ENCODE measurements at regions not wholly inside any gene's neighbourhood (a gene's known extent, or its start where the extent isn't known, plus 50 kb on each side); places are given as distances from the start of the nearest gene placed in this dataset.

DNA sequence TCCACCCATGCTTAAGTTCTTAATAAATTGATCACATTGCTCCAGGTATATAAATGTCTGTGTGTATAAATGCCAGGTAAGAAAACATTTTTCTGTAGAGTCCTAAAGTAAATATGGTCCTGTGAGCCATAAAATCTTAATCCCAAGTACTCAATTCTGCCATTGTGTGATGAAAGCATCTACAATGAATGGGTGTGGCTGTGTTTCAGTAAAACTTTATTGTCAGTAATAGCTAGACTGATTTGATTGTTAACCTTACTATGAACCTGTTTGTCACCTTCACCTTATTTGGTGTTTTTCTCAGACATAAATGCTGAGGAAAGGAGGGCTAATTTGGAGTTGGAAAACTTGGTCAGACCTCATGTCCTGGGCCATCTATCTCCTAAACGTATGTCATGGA, 683.5 kb upstream of the GRM7 start:
- ATAC-seq (no peak), DNase-seq (no peak)
- H3K27ac Mint-ChIP-seq = no peak overlapping the region
- peaks cover 5% of the 10 kb centered on the region for H3K9me3 Mint-ChIP-seq (ENCODE audit: low read depth)
- no peaks in the 10 kb centered on the region for H3K36me3 Mint-ChIP-seq
- no peaks in the 10 kb centered on the region for H3K27me3 Mint-ChIP-seq
- H3K4me1 Mint-ChIP-seq = no peaks in the 10 kb centered on the region
- no peak overlapping the region for H3K4me3 Mint-ChIP-seq
- CTCF ChIA-PET = no interaction called here

DNA sequence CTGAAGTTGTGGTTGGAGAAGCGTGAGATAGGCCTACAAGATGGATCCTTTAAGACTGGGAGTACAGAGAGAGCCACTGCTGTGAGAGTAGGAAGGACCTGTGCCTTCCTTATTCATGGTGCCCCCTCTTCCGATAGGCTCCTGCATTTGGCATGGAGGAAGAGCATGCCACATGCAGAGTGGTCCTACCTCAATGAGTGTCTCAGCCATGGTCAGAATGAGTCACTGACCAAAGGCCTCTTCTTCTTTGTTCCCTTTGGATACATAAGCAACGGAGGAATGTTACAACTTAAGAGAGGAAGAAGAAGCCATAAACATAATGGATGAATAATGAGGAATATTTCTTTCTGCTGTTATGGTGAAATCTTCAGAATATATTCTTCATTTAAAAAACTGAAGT, 681.2 kb upstream of the GRM7 start:
- ATAC-seq = no peak
- Mint-ChIP-seq H3K4me3 (no peak overlapping the region), H3K9me3 (ENCODE audit: low read depth) (peaks cover 11% of the 10 kb centered on the region), H3K27ac (no peak overlapping the region), H3K4me1 (no peaks in the 10 kb centered on the region), H3K27me3 (no peaks in the 10 kb centered on the region), H3K36me3 (no peaks in the 10 kb centered on the region)
- no peak for DNase-seq
- CTCF ChIA-PET = no interaction called here

DNA sequence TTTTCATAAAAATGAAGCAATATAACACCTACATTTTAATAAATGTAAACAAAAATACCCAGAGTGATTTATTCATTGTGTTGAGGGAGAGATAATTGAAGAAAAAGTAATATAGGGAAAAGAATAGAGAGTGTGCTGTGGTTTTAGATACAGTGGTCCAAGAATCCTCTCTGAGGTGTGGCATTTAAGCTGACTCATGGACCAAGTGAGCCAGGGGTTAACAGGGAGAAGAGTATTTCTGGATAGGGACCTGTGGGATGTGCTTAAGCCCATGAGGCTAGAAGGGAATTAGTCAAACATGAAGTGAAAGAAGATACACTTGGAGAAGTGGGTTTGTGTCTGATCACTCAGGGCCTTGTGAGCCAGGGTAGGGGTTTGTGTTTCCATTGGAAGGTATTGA, 680.7 kb upstream of the GRM7 start:
- DNase-seq (no peak), ATAC-seq (no peak)
- Mint-ChIP-seq H3K27ac (no peak overlapping the region), H3K27me3 (no peaks in the 10 kb centered on the region), H3K4me1 (no peaks in the 10 kb centered on the region), H3K36me3 (no peaks in the 10 kb centered on the region), H3K4me3 (no peak overlapping the region), H3K9me3 (ENCODE audit: low read depth) (peaks cover 12% of the 10 kb centered on the region)
- CTCF ChIA-PET = no interaction called here

DNA sequence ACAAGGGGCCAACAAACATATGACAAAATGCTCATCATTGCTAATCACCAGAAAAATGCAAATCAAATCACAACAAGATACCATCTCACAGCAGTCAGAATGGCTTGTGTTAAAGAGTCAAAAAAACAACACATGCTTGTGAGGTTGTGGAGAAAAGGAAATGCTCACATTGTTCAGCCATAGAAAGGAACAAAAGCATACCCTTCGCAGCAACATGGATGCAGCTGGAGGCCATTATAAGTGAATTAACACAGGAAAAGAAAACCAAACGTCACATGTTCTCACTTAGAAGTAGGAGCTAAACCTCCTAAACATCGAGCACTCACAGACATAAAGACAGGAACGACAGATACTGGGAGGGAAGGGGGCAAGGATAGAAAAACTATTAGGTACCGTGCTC, 678.4 kb upstream of the GRM7 start:
- Mint-ChIP-seq H3K9me3 (ENCODE audit: low read depth) (peaks cover 12% of the 10 kb centered on the region), H3K4me1 (no peaks in the 10 kb centered on the region), H3K27ac (no peak overlapping the region), H3K4me3 (no peak overlapping the region), H3K27me3 (no peaks in the 10 kb centered on the region), H3K36me3 (no peaks in the 10 kb centered on the region)
- ATAC-seq = no peak
- CTCF ChIA-PET = no interaction called here
- DNase-seq = no peak

DNA sequence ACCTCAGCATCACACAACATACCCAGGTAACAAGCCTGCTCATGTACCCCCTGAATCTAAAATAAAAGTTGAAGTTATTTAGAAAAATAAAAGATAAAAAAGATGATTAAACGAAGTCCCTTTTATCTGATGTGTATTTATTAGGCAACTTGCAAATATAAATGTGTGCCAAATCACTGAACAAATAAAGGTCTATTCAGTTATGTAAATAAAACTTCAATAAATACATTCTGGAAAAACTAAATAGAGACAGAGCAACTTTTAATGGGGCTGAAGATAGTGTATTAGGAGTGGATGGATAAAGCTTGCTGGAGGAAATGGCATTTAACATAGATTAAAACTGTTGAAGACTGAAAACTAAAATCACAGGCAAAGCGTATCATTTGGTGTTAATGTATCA, 678.0 kb upstream of the GRM7 start:
- CTCF ChIA-PET = no interaction called here
- Mint-ChIP-seq H3K9me3 (ENCODE audit: low read depth) (peaks cover 15% of the 10 kb centered on the region), H3K36me3 (no peaks in the 10 kb centered on the region), H3K27me3 (no peaks in the 10 kb centered on the region), H3K4me3 (no peak overlapping the region), H3K4me1 (no peaks in the 10 kb centered on the region), H3K27ac (no peak overlapping the region)
- DNase-seq (no peak), ATAC-seq (no peak)

DNA sequence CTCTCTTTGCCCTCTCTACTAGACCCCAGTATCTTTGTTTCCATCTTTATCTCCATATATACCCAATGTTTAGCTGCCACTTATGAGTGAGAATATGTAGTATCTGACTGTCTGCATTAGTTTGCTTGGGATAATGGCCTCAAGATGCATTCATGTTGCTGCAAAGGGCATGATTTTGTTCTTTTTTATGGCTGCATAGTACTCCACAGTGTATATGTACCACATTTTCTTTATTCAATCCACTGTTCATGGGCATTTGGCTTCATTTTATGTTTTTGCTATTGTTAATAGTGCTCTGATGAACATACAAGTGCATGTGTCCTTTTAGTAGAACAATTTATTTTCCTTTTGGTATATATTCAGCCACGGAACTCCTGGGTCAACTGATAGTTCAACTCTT, 671.5 kb upstream of the GRM7 start:
- Mint-ChIP-seq H3K27me3 (no peaks in the 10 kb centered on the region), H3K36me3 (no peaks in the 10 kb centered on the region), H3K27ac (no peak overlapping the region), H3K4me1 (no peaks in the 10 kb centered on the region), H3K9me3 (ENCODE audit: low read depth) (peaks cover 21% of the 10 kb centered on the region), H3K4me3 (no peak overlapping the region)
- CTCF ChIA-PET = no interaction called here
- ATAC-seq = no peak
- DNase-seq = no peak

DNA sequence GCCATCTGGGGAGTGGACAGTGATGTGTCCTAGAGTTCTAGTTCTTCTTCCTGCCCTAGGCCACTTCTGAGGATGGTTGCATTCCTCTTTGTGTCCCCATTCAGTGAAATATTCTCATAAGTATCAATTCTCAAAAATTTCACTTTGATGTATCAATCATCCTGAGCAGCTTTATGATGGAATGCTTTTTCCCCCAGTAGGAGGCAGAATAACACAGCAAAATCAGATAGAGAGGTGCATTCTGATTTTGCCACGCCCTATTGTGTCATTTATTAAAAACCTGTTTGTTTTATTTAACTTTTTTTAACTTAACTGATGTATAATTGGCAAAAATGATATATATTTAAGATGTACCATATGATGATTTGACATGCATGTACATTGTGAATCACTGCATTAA, 656.0 kb upstream of the GRM7 start:
- peaks cover 4% of the 10 kb centered on the region for H3K9me3 Mint-ChIP-seq (ENCODE audit: low read depth)
- CTCF ChIA-PET = no interaction called here
- no peak overlapping the region for H3K4me3 Mint-ChIP-seq
- no peak overlapping the region for H3K27ac Mint-ChIP-seq
- no peak for ATAC-seq
- DNase-seq = no peak
- no peaks in the 10 kb centered on the region for H3K27me3 Mint-ChIP-seq
- H3K4me1 Mint-ChIP-seq = no peaks in the 10 kb centered on the region
- H3K36me3 Mint-ChIP-seq = no peaks in the 10 kb centered on the region

DNA sequence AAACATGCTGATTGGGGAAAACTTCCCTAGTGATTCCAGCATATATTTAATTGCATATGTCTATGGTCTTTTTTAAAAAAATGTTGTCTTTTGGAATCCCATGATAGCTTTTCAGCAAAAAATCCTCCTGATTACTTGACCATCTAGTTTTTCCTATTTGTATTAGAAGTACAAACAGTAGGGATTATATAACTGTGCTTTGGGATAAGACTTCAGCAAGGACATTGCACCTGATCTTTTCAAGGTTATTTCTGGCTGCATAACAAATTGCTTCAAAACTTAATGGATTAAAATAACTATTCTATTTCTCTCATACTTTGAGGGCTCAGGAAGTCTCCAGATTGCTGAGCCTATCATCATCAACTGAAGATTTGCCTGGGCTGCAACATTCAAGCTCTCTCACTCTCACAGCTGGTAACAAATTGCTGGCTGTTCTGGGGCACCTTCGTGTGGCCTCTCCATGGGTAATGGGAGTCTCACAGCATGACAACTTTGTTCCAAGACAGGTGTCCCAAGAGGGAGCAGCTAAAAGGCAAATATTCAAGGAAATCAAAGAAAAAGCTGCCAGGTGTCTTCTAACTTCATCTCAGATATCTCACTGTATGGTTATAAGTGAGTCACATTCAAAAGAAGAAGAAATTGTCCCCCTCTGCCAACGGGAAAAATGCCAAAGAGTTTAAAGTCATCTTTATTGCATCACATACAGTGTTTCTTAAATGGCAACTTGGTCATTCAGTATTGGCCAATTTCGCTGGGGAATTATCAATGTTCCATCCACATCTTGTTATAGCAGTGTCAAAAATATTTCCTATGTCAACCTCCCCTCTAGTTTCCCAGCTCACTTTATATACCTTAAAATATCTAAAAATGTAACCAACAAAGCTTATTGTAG, 644.5 kb upstream of the GRM7 start:
- H3K4me3 Mint-ChIP-seq = no peak overlapping the region
- no peak for ATAC-seq
- H3K9me3 Mint-ChIP-seq (ENCODE audit: low read depth) = peaks cover 5% of the 10 kb centered on the region
- H3K27ac Mint-ChIP-seq = no peak overlapping the region
- H3K36me3 Mint-ChIP-seq = no peaks in the 10 kb centered on the region
- H3K27me3 Mint-ChIP-seq = no peaks in the 10 kb centered on the region
- CTCF ChIA-PET = no interaction called here
- no peaks in the 10 kb centered on the region for H3K4me1 Mint-ChIP-seq
- no peak for DNase-seq

DNA sequence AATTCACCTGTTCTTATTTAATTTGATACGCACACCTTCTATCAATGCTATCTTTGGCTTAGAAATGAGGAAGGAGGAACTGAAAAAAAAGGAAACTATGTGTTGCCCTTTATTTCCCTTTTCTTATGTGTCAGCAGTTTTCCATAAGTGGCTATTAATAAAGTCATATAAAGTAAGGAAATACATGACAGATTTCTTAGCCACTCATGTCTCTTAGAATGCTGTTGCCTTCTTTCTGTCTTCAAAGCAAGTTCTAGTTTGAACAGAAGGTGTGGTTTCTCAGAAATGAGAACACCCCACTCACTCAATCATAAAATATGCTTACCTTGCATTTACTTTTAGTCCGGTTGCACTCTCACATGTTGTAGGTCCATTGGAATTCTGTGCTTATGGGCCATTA, 640.5 kb upstream of the GRM7 start:
- no peak overlapping the region for H3K27ac Mint-ChIP-seq
- no peak overlapping the region for H3K4me3 Mint-ChIP-seq
- CTCF ChIA-PET = no interaction called here
- no peaks in the 10 kb centered on the region for H3K27me3 Mint-ChIP-seq
- DNase-seq = no peak
- no peaks in the 10 kb centered on the region for H3K4me1 Mint-ChIP-seq
- H3K36me3 Mint-ChIP-seq = no peaks in the 10 kb centered on the region
- no peak for ATAC-seq
- H3K9me3 Mint-ChIP-seq (ENCODE audit: low read depth) = peaks cover 2% of the 10 kb centered on the region

DNA sequence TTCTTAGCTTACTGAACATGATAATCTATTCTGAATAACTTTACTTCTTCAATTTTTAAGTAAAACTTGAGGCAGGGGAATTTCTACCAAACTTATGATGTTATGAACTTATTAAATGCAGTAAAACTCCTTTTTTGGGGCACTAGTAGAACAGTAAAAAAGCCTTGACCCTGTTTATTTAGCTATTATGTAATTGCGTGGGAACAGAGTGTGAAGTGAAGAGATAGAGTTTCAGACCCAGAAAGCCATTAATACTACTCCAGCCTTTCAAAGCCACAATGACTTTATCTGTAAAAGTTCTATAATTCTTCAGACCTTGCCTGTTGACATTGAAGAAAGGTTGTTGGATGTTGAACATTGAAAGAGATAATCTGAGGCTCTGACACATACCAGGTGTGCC, 638.8 kb upstream of the GRM7 start:
- H3K4me1 Mint-ChIP-seq = no peaks in the 10 kb centered on the region
- no peaks in the 10 kb centered on the region for H3K27me3 Mint-ChIP-seq
- H3K27ac Mint-ChIP-seq = no peak overlapping the region
- peaks cover 2% of the 10 kb centered on the region for H3K9me3 Mint-ChIP-seq (ENCODE audit: low read depth)
- DNase-seq (no peak), ATAC-seq (no peak)
- CTCF ChIA-PET = no interaction called here
- H3K36me3 Mint-ChIP-seq = no peaks in the 10 kb centered on the region
- no peak overlapping the region for H3K4me3 Mint-ChIP-seq

DNA sequence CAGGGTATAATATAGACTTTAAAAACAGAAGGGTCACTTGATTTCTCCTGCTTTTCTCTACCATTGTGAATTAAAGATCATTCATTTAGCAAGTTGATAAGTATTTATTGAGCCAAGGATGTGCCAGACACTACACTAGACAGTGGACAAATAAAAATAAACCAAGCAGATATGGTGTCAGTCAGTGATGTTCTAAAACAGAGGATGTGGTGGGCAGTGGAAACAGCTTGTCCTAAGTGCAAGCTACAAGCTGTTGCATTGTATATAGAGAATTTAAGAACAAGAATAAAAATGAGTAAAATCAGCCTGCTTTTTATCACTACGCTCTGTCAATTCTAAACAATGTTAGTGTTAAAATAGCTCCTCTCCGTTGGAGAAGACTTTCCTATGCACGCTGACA, 637.3 kb upstream of the GRM7 start:
- no peaks in the 10 kb centered on the region for H3K36me3 Mint-ChIP-seq
- no peak for ATAC-seq
- CTCF ChIA-PET = no interaction called here

DNA sequence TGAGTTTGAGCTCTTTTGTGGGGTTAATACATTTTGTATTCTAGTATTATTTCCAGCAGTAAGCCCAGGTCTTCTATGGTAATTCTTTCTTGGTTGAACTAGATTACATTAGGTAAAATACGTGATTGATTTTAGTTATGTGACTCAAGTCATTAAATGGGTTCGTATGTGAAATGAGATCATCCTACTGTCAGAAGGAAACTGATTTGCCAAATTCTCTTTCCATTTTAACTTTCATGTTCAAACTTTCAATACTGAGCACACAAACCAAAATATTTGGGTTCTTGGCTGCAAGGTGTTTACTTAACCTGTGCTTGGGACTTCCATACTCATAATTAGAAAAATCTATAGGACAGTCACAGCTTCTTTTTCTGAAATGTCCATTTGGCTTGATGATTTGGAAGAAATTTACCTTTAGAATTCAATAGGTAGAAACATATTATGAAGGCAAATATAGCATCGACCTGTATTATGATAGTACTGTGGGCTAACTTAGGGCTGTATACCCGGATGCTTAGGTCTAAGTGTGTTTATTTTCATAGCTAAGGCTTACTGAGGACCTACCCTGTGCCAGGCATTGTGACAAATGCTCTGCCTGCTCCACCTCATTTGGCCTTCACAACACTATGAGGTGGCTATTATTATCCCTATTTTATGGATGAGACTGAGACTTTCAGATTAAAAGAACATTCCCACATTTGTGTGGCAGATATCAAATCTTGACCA, 631.8 kb upstream of the GRM7 start:
- H3K4me3 Mint-ChIP-seq = no peak overlapping the region
- H3K4me1 Mint-ChIP-seq = no peaks in the 10 kb centered on the region
- peaks cover 7% of the 10 kb centered on the region for H3K9me3 Mint-ChIP-seq (ENCODE audit: low read depth)
- H3K36me3 Mint-ChIP-seq = no peaks in the 10 kb centered on the region
- ATAC-seq (no peak), DNase-seq (no peak)
- no peaks in the 10 kb centered on the region for H3K27me3 Mint-ChIP-seq
- CTCF ChIA-PET = no interaction called here
- H3K27ac Mint-ChIP-seq = no peak overlapping the region

More for the DNA sequence above, 637.3 kb upstream of the GRM7 start:
- Mint-ChIP-seq H3K27ac (no peak overlapping the region), H3K9me3 (ENCODE audit: low read depth) (peaks cover 6% of the 10 kb centered on the region), H3K4me3 (no peak overlapping the region), H3K27me3 (no peaks in the 10 kb centered on the region), H3K4me1 (no peaks in the 10 kb centered on the region)
- no peak for DNase-seq

DNA sequence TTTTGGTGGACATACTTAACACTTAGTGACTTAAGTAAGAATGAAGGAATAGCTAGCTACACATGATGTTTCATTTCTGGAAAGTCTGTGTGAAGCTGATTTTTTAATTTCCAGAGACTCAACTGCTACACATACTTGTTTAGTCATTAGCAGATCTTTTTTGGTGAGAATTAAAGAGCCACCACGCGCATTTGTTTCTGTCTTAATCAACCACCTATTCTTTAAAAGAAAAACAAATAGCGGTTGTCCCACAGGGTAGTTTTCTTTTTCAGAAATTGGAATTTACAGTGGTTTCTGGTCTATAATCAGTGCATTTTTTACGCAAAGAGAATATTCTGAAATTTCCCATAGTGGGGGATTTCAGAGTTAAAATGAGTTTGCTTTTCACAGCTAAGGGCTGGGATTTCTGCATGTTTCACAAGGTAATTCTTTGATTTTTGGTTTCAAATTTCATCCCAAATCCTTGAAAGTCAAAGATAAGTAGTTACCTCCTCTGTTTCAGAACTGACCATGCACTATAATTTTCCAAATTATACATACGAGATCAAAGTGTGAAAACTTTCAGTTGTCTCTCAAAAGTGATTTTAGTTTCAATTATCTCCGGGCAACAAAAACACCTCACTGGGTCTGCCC, 631.0 kb upstream of the GRM7 start:
- H3K4me3 Mint-ChIP-seq = no peak overlapping the region
- CTCF ChIA-PET = no interaction called here
- no peaks in the 10 kb centered on the region for H3K4me1 Mint-ChIP-seq
- no peaks in the 10 kb centered on the region for H3K27me3 Mint-ChIP-seq
- DNase-seq (no peak), ATAC-seq (no peak)
- no peak overlapping the region for H3K27ac Mint-ChIP-seq
- H3K9me3 Mint-ChIP-seq (ENCODE audit: low read depth) = peaks cover 10% of the 10 kb centered on the region
- H3K36me3 Mint-ChIP-seq = no peaks in the 10 kb centered on the region

DNA sequence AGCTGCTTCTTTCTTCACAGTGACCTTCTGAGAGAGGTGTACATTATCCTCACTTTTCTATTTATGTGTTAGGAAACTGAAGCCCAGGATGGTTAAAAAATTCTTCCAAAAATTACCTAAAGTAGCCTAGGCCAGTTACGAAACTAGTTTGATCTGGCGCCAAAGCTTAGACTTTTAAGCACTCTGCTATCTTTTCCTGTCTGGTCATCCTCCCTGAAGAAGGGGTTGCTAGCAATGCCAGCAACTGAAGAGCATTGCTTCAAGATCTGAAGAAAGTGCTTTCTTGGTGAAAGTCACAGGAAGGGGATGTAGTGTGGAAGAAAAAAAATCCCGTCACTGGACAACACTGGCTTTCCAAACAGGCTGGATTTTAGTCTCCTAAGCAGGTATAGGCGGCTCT, 618.8 kb upstream of the GRM7 start:
- H3K9me3 Mint-ChIP-seq (ENCODE audit: low read depth) = peaks cover 4% of the 10 kb centered on the region
- CTCF ChIA-PET = no interaction called here
- no peaks in the 10 kb centered on the region for H3K36me3 Mint-ChIP-seq
- DNase-seq (no peak), ATAC-seq (no peak)
- no peaks in the 10 kb centered on the region for H3K27me3 Mint-ChIP-seq
- H3K27ac Mint-ChIP-seq = no peak overlapping the region
- no peak overlapping the region for H3K4me3 Mint-ChIP-seq
- no peaks in the 10 kb centered on the region for H3K4me1 Mint-ChIP-seq

All from activated CD8-positive, alpha-beta memory T cell treated with anti-CD3 and anti-CD28 coated beads, Interleukin-2, amount 10 ng/mL, durations not matched to agents 7 days and 5 days (primary cell).